Esophagus squamous epithelium (tissue), 5 donors: ENCODE measurements at regions not wholly inside any gene's neighbourhood (a gene's known extent, or its start where the extent isn't known, plus 50 kb on each side); places are given as distances from the start of the nearest gene placed in this dataset.

Source experiments
- DNase-seq: peaks from one replicate; lab custom pipeline; 2025; lab: John Stamatoyannopoulos, UW
- H3K27ac ChIP-seq, 4 donors: fragments of 200-600 bp; sonication (generic); one replicate each; pipeline ENCODE4 v1.5.1; 2016 to 2019; ENCODE audit warnings: mild to moderate bottlenecking in 1 of 4
- H3K27me3 ChIP-seq, 4 donors: fragments of 200-600 bp; sonication (generic); 1 replicate in 3 of 4; 2 replicates in 1 of 4; pipeline versions ENCODE4 v1.5.1 to v1.6.0; 2017 to 2021; ENCODE audit warnings: antibody characterized with exemption in 1 of 4
- H3K36me3 ChIP-seq, 3 donors: fragments of 200-600 bp; sonication (generic); one replicate each; pipeline ENCODE4 v1.5.1; 2016 to 2019
- H3K4me1 ChIP-seq, 3 donors: fragments of 200-600 bp; sonication (generic); one replicate each; pipeline ENCODE4 v1.5.1; 2017 to 2019
- H3K4me3 ChIP-seq, 4 donors: fragments of 200-600 bp; sonication (generic); 1 replicate in 3 of 4; 2 replicates in 1 of 4; pipeline ENCODE4 v1.5.1; 2016 to 2019; ENCODE audit warnings: mild to moderate bottlenecking in 2 of 4, moderate library complexity in 1 of 4
- H3K9me3 ChIP-seq, 3 donors: fragments of 200-600 bp; sonication (generic); one replicate each; pipeline ENCODE4 v1.5.1; 2016 to 2019
- CTCF ChIP-seq, 6 experiments: fragments of 450-650 bp in 4 of 6; fragments of 200-600 bp in 2 of 6; sonication (generic) in 2 of 6; IDR thresholded peaks; one replicate each; pipeline ENCODE4 v1.5.1; 2016 to 2019; ENCODE audit warnings: antibody characterized with exemption in 6 of 6, mild to moderate bottlenecking in 4 of 6, moderate library complexity in 4 of 6
- POLR2A ChIP-seq, 4 donors: fragments of 450-650 bp; IDR thresholded peaks; one replicate each; pipeline ENCODE4 v1.6.1; 2017; ENCODE audit warnings: antibody characterized with exemption in 4 of 4, mild to moderate bottlenecking in 4 of 4, moderate library complexity in 3 of 4
- WGBS, 2 donors: methylation state at CpG; one replicate each; pipeline ENCODE4 v1.1.5; 2018; 5-methylcytosine and 5-hydroxymethylcytosine counted together
- intact Hi-C: fragments of 100-400 bp; cut with DNase I; formaldehyde crosslinking; loops from one replicate; pipeline ENCODE4 v1.15.0; 2022
- donor health status: DM: yes; HTN: yes; CAD: no.

GRCh38 chr14:76964695-76965094 lies 63.8 kb downstream of the IRF2BPL start:
- peak overlapping the region in 3 of 4 donors; percentile 45 to 75 (median 50) for H3K27ac ChIP-seq
- TF ChIP-seq POLR2A (IDR thresholded peaks at IDR 0.05) (no peak), CTCF (IDR thresholded peaks at IDR 0.05) (no peak)
- no peak for DNase-seq
- peaks cover 9 to 60% (median 23%) of the 10 kb centered on the region in 3 donors for H3K4me1 ChIP-seq
- no peaks in the 10 kb centered on the region for H3K9me3 ChIP-seq
- no peaks in the 10 kb centered on the region for H3K27me3 ChIP-seq
- WGBS, 2 donors = 56 to 60% methylated on average over 5 of the region's 5 CpGs
- H3K36me3 ChIP-seq = no peaks in the 10 kb centered on the region
- intact Hi-C loops = no loop called here
- no peak overlapping the region for H3K4me3 ChIP-seq

GRCh38 chr14:76963372-76963771 lies 65.1 kb downstream of the IRF2BPL start:
- peak overlapping the region in 3 of 4 donors; percentile 34 to 91 (median 45) for H3K27ac ChIP-seq
- DNase-seq = no peak
- peaks cover 19 to 73% (median 35%) of the 10 kb centered on the region in 3 donors for H3K4me1 ChIP-seq
- no peaks in the 10 kb centered on the region for H3K36me3 ChIP-seq
- H3K4me3 ChIP-seq = no peak overlapping the region
- WGBS, 2 donors = 64 to 71% methylated on average over 3 of the region's 3 CpGs
- TF ChIP-seq POLR2A (IDR thresholded peaks at IDR 0.05) = no peak
- no peak for TF ChIP-seq CTCF (IDR thresholded peaks at IDR 0.05)
- H3K27me3 ChIP-seq = no peaks in the 10 kb centered on the region
- H3K9me3 ChIP-seq = no peaks in the 10 kb centered on the region
- intact Hi-C loops = no loop called here

GRCh38 chr14:76962303-76962660 lies 66.2 kb downstream of the IRF2BPL start:
- Histone ChIP-seq H3K4me1 (peaks cover 25 to 84% (median 40%) of the 10 kb centered on the region in 3 donors), H3K9me3 (no peaks in the 10 kb centered on the region), H3K36me3 (no peaks in the 10 kb centered on the region), H3K27me3 (no peaks in the 10 kb centered on the region), H3K27ac (peak overlapping the region; percentile 84 to 96 (median 92)), H3K4me3 (peak overlapping the region; percentile 29 to 60 (median 42))
- WGBS, 2 donors = 25 to 57% methylated on average over 1 of the region's 1 CpG
- intact Hi-C loops = no loop called here
- TF ChIP-seq POLR2A (IDR thresholded peaks at IDR 0.05) = no peak
- no peak for TF ChIP-seq CTCF (IDR thresholded peaks at IDR 0.05)
- DNase-seq = no peak

GRCh38 chr14:76961631-76962302 lies 66.7 kb downstream of the IRF2BPL start:
- Histone ChIP-seq H3K4me1 (peaks cover 30 to 89% (median 46%) of the 10 kb centered on the region in 3 donors), H3K27ac (peak overlapping the region; percentile 84 to 96 (median 92)), H3K36me3 (no peaks in the 10 kb centered on the region), H3K4me3 (peak overlapping the region; percentile 29 to 60 (median 42)), H3K27me3 (no peaks in the 10 kb centered on the region), H3K9me3 (no peaks in the 10 kb centered on the region)
- DNase-seq = peak; percentile 61
- TF ChIP-seq POLR2A (IDR thresholded peaks at IDR 0.05) (peak in 1 of 4 donors; percentile 9), CTCF (IDR thresholded peaks at IDR 0.05) (no peak)
- intact Hi-C loops = no loop called here
- 0% methylated on average over 23 to 24 of the region's 24 CpGs for WGBS, 2 donors

- Histone ChIP-seq H3K9me3 (no peaks in the 10 kb centered on the region), H3K36me3 (no peaks in the 10 kb centered on the region), H3K27me3 (no peaks in the 10 kb centered on the region), H3K27ac (peak overlapping the region; percentile 84 to 96 (median 92)), H3K4me1 (peaks cover 48 to 97% (median 62%) of the 10 kb centered on the region in 3 donors), H3K4me3 (no peak overlapping the region)
- intact Hi-C loops = no loop called here
- TF ChIP-seq POLR2A (IDR thresholded peaks at IDR 0.05) = no peak
- no peak for DNase-seq
- WGBS, 2 donors = 32 to 34% methylated on average over 6 to 7 of the region's 8 CpGs
Observed at GRCh38 chr14:76958980-76959710, 69.4 kb downstream of the IRF2BPL start.
